Epithelial cell of esophagus (primary cell): ENCODE measurements at regions not wholly inside any gene's neighbourhood (a gene's known extent, or its start where the extent isn't known, plus 50 kb on each side); places are given as distances from the start of the nearest gene placed in this dataset.

ENCODE experiments used
- DNase-seq: peaks from one replicate; pipeline ENCODE4 v3.0.0; 2010; ENCODE audit warnings: low read depth
- H3K4me3 ChIP-seq: 2 replicates; pipeline ENCODE4 v1.5.1; 2011; ENCODE audit warnings: mild to moderate bottlenecking, low read length, control low read depth
- CTCF ChIP-seq: IDR thresholded peaks from 2 replicates; pipeline ENCODE4 v1.5.1; 2011; ENCODE audit warnings: low read depth, mild to moderate bottlenecking, low read length, control low read depth, inconsistent platforms; ENCODE audit not compliant: insufficient read depth; ENCODE audit errors: missing control alignments

GRCh38 chr7:106548491-106548890 is 112.5 kb downstream of the CCDC71L start:
- no peak overlapping the region for H3K4me3 ChIP-seq
- TF ChIP-seq CTCF: no peak
- no peak for DNase-seq

GRCh38 chr7:106545275-106545674 is 115.7 kb downstream of the CCDC71L start:
- no peak for DNase-seq
- no peak overlapping the region for H3K4me3 ChIP-seq
- TF ChIP-seq CTCF: no peak

- TF ChIP-seq CTCF: no peak
- no peak overlapping the region for H3K4me3 ChIP-seq
- no peak for DNase-seq
Measured at GRCh38 chr7:106543221-106543757, 117.7 kb downstream of the CCDC71L start.

GRCh38 chr7:106542550-106543220 is 118.3 kb downstream of the CCDC71L start:
- TF ChIP-seq CTCF: peak; percentile 79
- no peak overlapping the region for H3K4me3 ChIP-seq
- DNase-seq: peak; percentile 84

GRCh38 chr7:106538638-106539037 is 122.3 kb downstream of the CCDC71L start:
- no peak for TF ChIP-seq CTCF
- no peak overlapping the region for H3K4me3 ChIP-seq
- DNase-seq: no peak

- no peak overlapping the region for H3K4me3 ChIP-seq
- TF ChIP-seq CTCF: no peak
- no peak for DNase-seq
Measured at GRCh38 chr7:106537119-106537518, 123.8 kb downstream of the CCDC71L start.

GRCh38 chr7:106536079-106536478 is 124.9 kb downstream of the CCDC71L start:
- no peak for DNase-seq
- H3K4me3 ChIP-seq: no peak overlapping the region
- no peak for TF ChIP-seq CTCF
